ENCODE measurements at regions not wholly inside any gene's neighbourhood (a gene's known extent, or its start where the extent isn't known, plus 50 kb on each side); places are given as distances from the start of the nearest gene placed in this dataset.

- TF ChIP-seq, protein P1, sequence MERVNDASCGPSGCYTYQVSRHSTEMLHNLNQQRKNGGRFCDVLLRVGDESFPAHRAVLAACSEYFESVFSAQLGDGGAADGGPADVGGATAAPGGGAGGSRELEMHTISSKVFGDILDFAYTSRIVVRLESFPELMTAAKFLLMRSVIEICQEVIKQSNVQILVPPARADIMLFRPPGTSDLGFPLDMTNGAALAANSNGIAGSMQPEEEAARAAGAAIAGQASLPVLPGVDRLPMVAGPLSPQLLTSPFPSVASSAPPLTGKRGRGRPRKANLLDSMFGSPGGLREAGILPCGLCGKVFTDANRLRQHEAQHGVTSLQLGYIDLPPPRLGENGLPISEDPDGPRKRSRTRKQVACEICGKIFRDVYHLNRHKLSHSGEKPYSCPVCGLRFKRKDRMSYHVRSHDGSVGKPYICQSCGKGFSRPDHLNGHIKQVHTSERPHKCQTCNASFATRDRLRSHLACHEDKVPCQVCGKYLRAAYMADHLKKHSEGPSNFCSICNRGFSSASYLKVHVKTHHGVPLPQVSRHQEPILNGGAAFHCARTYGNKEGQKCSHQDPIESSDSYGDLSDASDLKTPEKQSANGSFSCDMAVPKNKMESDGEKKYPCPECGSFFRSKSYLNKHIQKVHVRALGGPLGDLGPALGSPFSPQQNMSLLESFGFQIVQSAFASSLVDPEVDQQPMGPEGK (CRISPR knock-in tag; IDR thresholded peaks at IDR 0.05; ENCODE audit: borderline replicate concordance), result no peak
- no peak for TF ChIP-seq RARB (CRISPR knock-in tag; IDR thresholded peaks at IDR 0.05)
These were observed 553.8 kb upstream of the VSTM2A start for GRCh38 chr7:53988376-53988775.
